HL-60/S4 treated with phorbol 12-myristate 13-acetate at 8.2 ng/mL for 4 days and 3 days (cell line): ENCODE measurements at regions not wholly inside any gene's neighbourhood (a gene's known extent, or its start where the extent isn't known, plus 50 kb on each side); places are given as distances from the start of the nearest gene placed in this dataset.
"Not testable (repeated sequence)": the region's sequence is repeated elsewhere in the genome, so short reads cannot be mapped to it uniquely, and the experiment has no call there.

ENCODE experiments used
- in situ Hi-C: fragments of 300-500 bp; cut with MboI; formaldehyde crosslinking; loops from 2 replicates; pipeline ENCODE4 v1.15.0; 2022; ENCODE audit warnings: low sequenced_read_pairs

- in situ Hi-C loops: no loop called here
Measured at GRCh38 chr9:86997156-86997555, 49.9 kb upstream of the GAS1 start.

GRCh38 chr9:86997951-86998350 is 50.6 kb upstream of the GAS1 start:
- in situ Hi-C loops: no loop called here

GRCh38 chr9:87002517-87002916 is 55.2 kb upstream of the GAS1 start:
- in situ Hi-C loops: no loop called here

GRCh38 chr9:87004016-87004415 is 56.7 kb upstream of the GAS1 start:
- in situ Hi-C loops: no loop called here

- in situ Hi-C loops: no loop called here
Measured at GRCh38 chr9:87006956-87007355, 59.6 kb upstream of the GAS1 start.

GRCh38 chr9:87007711-87008366 is 60.5 kb upstream of the GAS1 start:
- in situ Hi-C loops: no loop called here

GRCh38 chr9:87008667-87009066 is 61.4 kb upstream of the GAS1 start:
- in situ Hi-C loops: no loop called here

GRCh38 chr9:87010626-87011025 is 63.3 kb upstream of the GAS1 start:
- in situ Hi-C loops: no loop called here

GRCh38 chr9:87011551-87011950 is 64.2 kb upstream of the GAS1 start:
- in situ Hi-C loops: no loop called here

GRCh38 chr9:87013490-87013889 is 66.2 kb upstream of the GAS1 start:
- in situ Hi-C loops: no loop called here

GRCh38 chr9:87014436-87014835 is 67.1 kb upstream of the GAS1 start:
- in situ Hi-C loops: no loop called here

GRCh38 chr9:87016681-87017080 is 69.4 kb upstream of the GAS1 start:
- in situ Hi-C loops: no loop called here

GRCh38 chr9:87020169-87020950 is 73.1 kb upstream of the GAS1 start:
- in situ Hi-C loops: no loop called here

GRCh38 chr9:87022178-87022577 is 74.9 kb upstream of the GAS1 start:
- in situ Hi-C loops: no loop called here

GRCh38 chr9:87026204-87026603 is 78.9 kb upstream of the GAS1 start:
- in situ Hi-C loops: no loop called here

GRCh38 chr9:87028836-87029235 is 81.5 kb upstream of the GAS1 start:
- in situ Hi-C loops: not testable (repeated sequence)

- in situ Hi-C loops: no loop called here
Measured at GRCh38 chr9:87029905-87030304, 82.6 kb upstream of the GAS1 start.

- in situ Hi-C loops: no loop called here
Measured at GRCh38 chr9:87034841-87035240, 87.5 kb upstream of the GAS1 start.

GRCh38 chr9:87035879-87036278 is 88.6 kb upstream of the GAS1 start:
- in situ Hi-C loops: no loop called here

- in situ Hi-C loops: no loop called here
Measured at GRCh38 chr9:87036506-87036905, 89.2 kb upstream of the GAS1 start.

- in situ Hi-C loops: no loop called here
Measured at GRCh38 chr9:87039809-87040392, 92.6 kb upstream of the GAS1 start.

- in situ Hi-C loops: no loop called here
Measured at GRCh38 chr9:87040410-87041009, 93.2 kb upstream of the GAS1 start.
